AG04450 (cell line): ENCODE measurements at regions not wholly inside any gene's neighbourhood (a gene's known extent, or its start where the extent isn't known, plus 50 kb on each side); places are given as distances from the start of the nearest gene placed in this dataset.

Experiments used
- CTCF ChIA-PET: fragments of 300-600, 350-600 bp; formaldehyde crosslinking; extraction: SDS; loops from one replicate; lab custom pipeline; 2022; ENCODE audit warnings: antibody characterized with exemption, inconsistent platforms; lab: Charles Lee
- POLR2A ChIA-PET: fragments of 350-600 bp; formaldehyde crosslinking; extraction: SDS; loops from one replicate; lab custom pipeline; 2021; ENCODE audit warnings: antibody characterized with exemption, inconsistent platforms; lab: Yijun Ruan, JAX
- DNase-seq: peaks from one replicate; pipeline ENCODE4 v3.0.0-alpha.2; 2011; ENCODE audit warnings: low read depth, low spot score
- H3K27ac ChIP-seq: one replicate; pipeline ENCODE4 v1.5.1; 2012; ENCODE audit warnings: low read depth, low read length, control low read depth
- H3K27me3 ChIP-seq: one replicate; pipeline ENCODE4 v1.6.0; 2012; ENCODE audit warnings: low read length; ENCODE audit not compliant: control insufficient read depth, insufficient read depth
- H3K4me3 ChIP-seq: 2 replicates; pipeline ENCODE4 v1.5.1; 2011; ENCODE audit warnings: mild to moderate bottlenecking, low read depth, low read length, control low read depth
- H3K9me3 ChIP-seq: 2 replicates; pipeline ENCODE4 v1.5.1; 2012; ENCODE audit warnings: low read length; ENCODE audit not compliant: control insufficient read depth, insufficient read depth
- CTCF ChIP-seq: IDR thresholded peaks from 2 replicates; pipeline ENCODE4 v1.5.1; 2011; ENCODE audit warnings: low read depth, low read length, control low read depth, inconsistent platforms

GRCh38 chr13:76621705-76622104, 264.5 kb downstream of the KCTD12 start:
- no peak overlapping the region for H3K4me3 ChIP-seq
- DNase-seq = no peak
- H3K27ac ChIP-seq = no peak overlapping the region
- H3K27me3 ChIP-seq = peaks cover 3% of the 10 kb centered on the region
- H3K9me3 ChIP-seq = no peaks in the 10 kb centered on the region
- ChIA-PET POLR2A (no interaction called here), CTCF (no interaction called here)
- no peak for TF ChIP-seq CTCF

GRCh38 chr13:76620036-76620435, 266.2 kb downstream of the KCTD12 start:
- CTCF ChIA-PET = interaction anchor here (0.7 kb wide), 1 partner anchor 10 kb away, joined by 3 read pairs; no protein-coding TSS in a partner anchor
- Histone ChIP-seq H3K27me3 (peaks cover 3% of the 10 kb centered on the region), H3K27ac (no peak overlapping the region), H3K4me3 (no peak overlapping the region), H3K9me3 (no peaks in the 10 kb centered on the region)
- TF ChIP-seq CTCF = no peak
- no peak for DNase-seq
- POLR2A ChIA-PET = no interaction called here

GRCh38 chr13:76619631-76620030, 266.6 kb downstream of the KCTD12 start:
- no peak for DNase-seq
- H3K27me3 ChIP-seq = peaks cover 3% of the 10 kb centered on the region
- CTCF ChIA-PET = no interaction called here
- no peak for TF ChIP-seq CTCF
- no peak overlapping the region for H3K4me3 ChIP-seq
- H3K27ac ChIP-seq = no peak overlapping the region
- no peaks in the 10 kb centered on the region for H3K9me3 ChIP-seq
- POLR2A ChIA-PET = no interaction called here

GRCh38 chr13:76610819-76611415, 275.3 kb downstream of the KCTD12 start:
- ChIA-PET POLR2A (no interaction called here), CTCF (interaction anchor here (0.6 kb wide), 1 partner anchor 10 kb away, joined by 3 read pairs; no protein-coding TSS in a partner anchor)
- no peak for DNase-seq
- H3K27me3 ChIP-seq = no peaks in the 10 kb centered on the region
- no peak for TF ChIP-seq CTCF
- H3K27ac ChIP-seq = no peak overlapping the region
- H3K4me3 ChIP-seq = no peak overlapping the region
- no peaks in the 10 kb centered on the region for H3K9me3 ChIP-seq

- H3K27me3 ChIP-seq = no peaks in the 10 kb centered on the region
- no peak overlapping the region for H3K27ac ChIP-seq
- POLR2A ChIA-PET = no interaction called here
- H3K4me3 ChIP-seq = no peak overlapping the region
- H3K9me3 ChIP-seq = no peaks in the 10 kb centered on the region
- TF ChIP-seq CTCF = no peak
- CTCF ChIA-PET = no interaction called here
- DNase-seq = no peak
Observed at GRCh38 chr13:76609643-76610042, 276.6 kb downstream of the KCTD12 start.
